Pulmonary artery endothelial cell (primary cell): ENCODE measurements at regions not wholly inside any gene's neighbourhood (a gene's known extent, or its start where the extent isn't known, plus 50 kb on each side); places are given as distances from the start of the nearest gene placed in this dataset.
"Not testable (repeated sequence)": the region's sequence is repeated elsewhere in the genome, so short reads cannot be mapped to it uniquely, and the experiment has no call there.

Experiments used
- DNase-seq: peaks from one replicate; pipeline ENCODE4 v3.0.0-alpha.2; 2011; ENCODE audit warnings: low read depth, low spot score

GRCh38 chr11:37451903-37452302 lies 853.9 kb upstream of the RAG2 start:
- no peak for DNase-seq

- DNase-seq: no peak
Observed at GRCh38 chr11:37450613-37451012, 852.6 kb upstream of the RAG2 start.

- DNase-seq: no peak
Observed at GRCh38 chr11:37449146-37449545, 851.1 kb upstream of the RAG2 start.

GRCh38 chr11:37442576-37442975 lies 844.5 kb upstream of the RAG2 start:
- no peak for DNase-seq

- DNase-seq: not testable (repeated sequence)
Observed at GRCh38 chr11:37431633-37432230, 833.7 kb upstream of the RAG2 start.

GRCh38 chr11:37430966-37431632 lies 833.1 kb upstream of the RAG2 start:
- DNase-seq: not testable (repeated sequence)

GRCh38 chr11:37422511-37422910 lies 824.5 kb upstream of the RAG2 start:
- no peak for DNase-seq

- DNase-seq: no peak
Observed at GRCh38 chr11:37411289-37411688, 813.3 kb upstream of the RAG2 start.

- no peak for DNase-seq
Observed at GRCh38 chr11:37409124-37409523, 811.1 kb upstream of the RAG2 start.

GRCh38 chr11:37407461-37407860 lies 809.4 kb upstream of the RAG2 start:
- no peak for DNase-seq

- DNase-seq: no peak
Observed at GRCh38 chr11:37406651-37407050, 808.6 kb upstream of the RAG2 start.

GRCh38 chr11:37404231-37404630 lies 806.2 kb upstream of the RAG2 start:
- no peak for DNase-seq

GRCh38 chr11:37402663-37403062 lies 804.6 kb upstream of the RAG2 start:
- no peak for DNase-seq

GRCh38 chr11:37394236-37394870 lies 796.3 kb upstream of the RAG2 start:
- no peak for DNase-seq

- DNase-seq: no peak
Observed at GRCh38 chr11:37391615-37392014, 793.6 kb upstream of the RAG2 start.

- DNase-seq: no peak
Observed at GRCh38 chr11:37390576-37391083, 792.6 kb upstream of the RAG2 start.

GRCh38 chr11:37378958-37379357 lies 780.9 kb upstream of the RAG2 start:
- DNase-seq: no peak

GRCh38 chr11:37372667-37373066 lies 774.6 kb upstream of the RAG2 start:
- no peak for DNase-seq

GRCh38 chr11:37371346-37371970 lies 773.4 kb upstream of the RAG2 start:
- DNase-seq: no peak

- no peak for DNase-seq
Observed at GRCh38 chr11:37370817-37371216, 772.8 kb upstream of the RAG2 start.

- DNase-seq: no peak
Observed at GRCh38 chr11:37364246-37364839, 766.3 kb upstream of the RAG2 start.

- DNase-seq: no peak
Observed at GRCh38 chr11:37353192-37353591, 755.2 kb upstream of the RAG2 start.
